ENCODE measurements at regions not wholly inside any gene's neighbourhood (a gene's known extent, or its start where the extent isn't known, plus 50 kb on each side); places are given as distances from the start of the nearest gene placed in this dataset.

GRCh38 chrX:65203545-65203944, 227.3 kb upstream of the ZC4H2 start:
- H2AFZ ChIP-seq (ENCODE audit: low read depth, low read length), result no peak overlapping the region
- WGBS (ENCODE audit: insufficient coverage, low coverage, missing lambda C conversion rate), result 0% methylated on average over 2 of the region's 3 CpGs
- CTCF ChIA-PET (ENCODE audit: low intra/inter-chr PET ratio), result interaction anchor here (0.6 kb wide), 1 partner anchor 549 kb away, joined by 3 read pairs; no protein-coding TSS in a partner anchor
- BruUV-seq (replicated peaks), result no TSS peak
- TF ChIP-seq, protein P1, sequence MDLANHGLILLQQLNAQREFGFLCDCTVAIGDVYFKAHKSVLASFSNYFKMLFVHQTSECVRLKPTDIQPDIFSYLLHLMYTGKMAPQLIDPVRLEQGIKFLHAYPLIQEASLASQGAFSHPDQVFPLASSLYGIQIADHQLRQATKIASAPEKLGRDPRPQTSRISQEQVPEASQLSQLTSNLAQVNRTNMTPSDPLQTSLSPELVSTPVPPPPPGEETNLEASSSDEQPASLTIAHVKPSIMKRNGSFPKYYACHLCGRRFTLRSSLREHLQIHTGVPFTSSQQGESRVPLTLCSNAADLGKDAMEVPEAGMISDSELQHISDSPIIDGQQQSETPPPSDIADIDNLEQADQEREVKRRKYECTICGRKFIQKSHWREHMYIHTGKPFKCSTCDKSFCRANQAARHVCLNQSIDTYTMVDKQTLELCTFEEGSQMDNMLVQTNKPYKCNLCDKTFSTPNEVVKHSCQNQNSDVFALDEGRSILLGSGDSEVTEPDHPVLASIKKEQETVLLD (IDR thresholded peaks at IDR 0.05), result no peak
- TF ChIP-seq ELF2 (CRISPR knock-in tag; IDR thresholded peaks at IDR 0.05) (no peak), MTA1 (IDR thresholded peaks at IDR 0.05; ENCODE audit: borderline replicate concordance) (no peak), CGGBP1 (CRISPR knock-in tag; IDR thresholded peaks at IDR 0.05) (no peak)
- H3K79me2 ChIP-seq (ENCODE audit: control insufficient read depth, insufficient read depth, low read length), result no peaks in the 10 kb centered on the region
- no peak overlapping the region for H3K9ac ChIP-seq (ENCODE audit: insufficient read depth in 1 of 2, low read depth in 2 of 2, low read length in 2 of 2)
- H3K4me1 ChIP-seq (replicated peaks in 1 of 2; ENCODE audit: control insufficient read depth in 2 of 2, insufficient read depth in 2 of 2, low read length in 2 of 2), result no peaks in the 10 kb centered on the region
- H3K4me3 ChIP-seq, result no peak overlapping the region
- no peaks in the 10 kb centered on the region for H3K27me3 ChIP-seq (ENCODE audit: control insufficient read depth in 2 of 2, insufficient read depth in 2 of 2, low read length in 2 of 2)
- H4K20me1 ChIP-seq (replicated peaks; ENCODE audit: control insufficient read depth, insufficient read depth, low read length), result no peaks in the 10 kb centered on the region
- no peak overlapping the region for H3K27ac ChIP-seq (ENCODE audit: extremely low read depth, low read depth, low read length)
- H3K4me2 ChIP-seq (ENCODE audit: insufficient read depth, low read length), result no peak overlapping the region
- in situ Hi-C loops (cut with MboI), result no loop called here
- intact Hi-C loops (cut with micrococcal nuclease), result no loop called here
- DNase-seq (ENCODE audit: extremely low read depth in 1 of 4, low spot score in 3 of 4), result no peak
- no peaks in the 10 kb centered on the region for H3K36me3 ChIP-seq (ENCODE audit: control insufficient read depth, insufficient read depth, low read length)
- no peak for FAIRE-seq
- H3K9me1 ChIP-seq (ENCODE audit: control insufficient read depth, insufficient read depth, low read length), result no peaks in the 10 kb centered on the region
- POLR2A ChIA-PET, result no interaction called here
- ATAC-seq, result no peak
- no peaks in the 10 kb centered on the region for H3K9me3 ChIP-seq (replicated peaks; ENCODE audit: control insufficient read depth, insufficient read depth, low read depth, low read length)

All from K562 (cell line).